SK-N-MC (cell line): ENCODE measurements at regions not wholly inside any gene's neighbourhood (a gene's known extent, or its start where the extent isn't known, plus 50 kb on each side); places are given as distances from the start of the nearest gene placed in this dataset.

ENCODE experiments used
- EZH2 ChIP-seq: fragments of 200-600 bp; sonication (generic); IDR thresholded peaks from one replicate; pipeline ENCODE4 v1.6.1; 2017; ENCODE audit warnings: antibody characterized with exemption
- POLR2AphosphoS5 ChIP-seq: IDR thresholded peaks from 2 replicates; pipeline ENCODE4 v1.6.1; 2012; ENCODE audit warnings: mild to moderate bottlenecking, low read depth, low read length, borderline replicate concordance

- TF ChIP-seq POLR2AphosphoS5 (no peak), EZH2 (no peak)
These were observed 76.6 kb upstream of the FZD7 start for GRCh38 chr2:201957091-201957490.
